Mesodermal cell (in vitro differentiated cells): ENCODE measurements at regions not wholly inside any gene's neighbourhood (a gene's known extent, or its start where the extent isn't known, plus 50 kb on each side); places are given as distances from the start of the nearest gene placed in this dataset.

Source experiments
- H3K27ac ChIP-seq: 2 replicates; pipeline ENCODE4 v1.7.0; 2013; ENCODE audit warnings: mild to moderate bottlenecking, low read depth, low read length, moderate library complexity; ENCODE audit not compliant: severe bottlenecking
- H3K36me3 ChIP-seq: 2 replicates; pipeline ENCODE4 v1.7.1; 2013; ENCODE audit warnings: mild to moderate bottlenecking, low read length, moderate library complexity; ENCODE audit not compliant: control insufficient read depth, insufficient read depth
- H3K4me1 ChIP-seq: one replicate; pipeline ENCODE4 v1.7.1; 2013; ENCODE audit warnings: mild to moderate bottlenecking, low read length; ENCODE audit not compliant: insufficient read depth, control insufficient read depth, poor library complexity, severe bottlenecking
- H3K4me3 ChIP-seq: 2 replicates; pipeline ENCODE4 v1.7.0; 2013; ENCODE audit warnings: low read length, control low read depth, mild to moderate bottlenecking; ENCODE audit not compliant: insufficient read depth, poor library complexity, severe bottlenecking; ENCODE audit errors: extremely low read depth
- H3K9me3 ChIP-seq: 2 replicates; pipeline ENCODE4 v1.7.1; 2013; ENCODE audit warnings: mild to moderate bottlenecking, low read length, moderate library complexity; ENCODE audit not compliant: control insufficient read depth
- WGBS, 2 experiments: methylation state at CpG; one replicate each; pipeline ENCODE4 v1.1.5; 2013; ENCODE audit warnings: missing lambda C conversion rate in 2 of 2; ENCODE audit not compliant: insufficient coverage in 2 of 2; 5-methylcytosine and 5-hydroxymethylcytosine counted together

- H3K4me3 ChIP-seq: no peak overlapping the region
- H3K27ac ChIP-seq: no peak overlapping the region
- H3K36me3 ChIP-seq: no peaks in the 10 kb centered on the region
- no peaks in the 10 kb centered on the region for H3K9me3 ChIP-seq
- peaks cover 26% of the 10 kb centered on the region for H3K4me1 ChIP-seq
Observed at GRCh38 chr11:92475316-92475715, 250.7 kb downstream of the FAT3 start.

- H3K27ac ChIP-seq: no peak overlapping the region
- H3K9me3 ChIP-seq: no peaks in the 10 kb centered on the region
- no peaks in the 10 kb centered on the region for H3K36me3 ChIP-seq
- peaks cover 26% of the 10 kb centered on the region for H3K4me1 ChIP-seq
- H3K4me3 ChIP-seq: no peak overlapping the region
- WGBS, 2 experiments: 93 to 95% methylated on average over 2 of the region's 3 CpGs
Observed at GRCh38 chr11:92475819-92476218, 251.2 kb downstream of the FAT3 start.

- Histone ChIP-seq H3K9me3 (no peaks in the 10 kb centered on the region), H3K27ac (no peak overlapping the region), H3K4me3 (no peak overlapping the region), H3K36me3 (no peaks in the 10 kb centered on the region), H3K4me1 (peaks cover 22% of the 10 kb centered on the region)
- WGBS, 2 experiments: 86% methylated on average over 1 of the region's 3 CpGs
Observed at GRCh38 chr11:92477686-92478085, 253.1 kb downstream of the FAT3 start.

GRCh38 chr11:92480499-92480898, 255.9 kb downstream of the FAT3 start:
- no peak overlapping the region for H3K27ac ChIP-seq
- peaks cover 6% of the 10 kb centered on the region for H3K4me1 ChIP-seq
- no peaks in the 10 kb centered on the region for H3K9me3 ChIP-seq
- no peak overlapping the region for H3K4me3 ChIP-seq
- WGBS, 2 experiments: 88% methylated on average over 1 of the region's 1 CpG; no CpG with 5 or more reads in 1 of the 2 experiments
- no peaks in the 10 kb centered on the region for H3K36me3 ChIP-seq

- no peak overlapping the region for H3K4me3 ChIP-seq
- H3K9me3 ChIP-seq: no peaks in the 10 kb centered on the region
- WGBS, 2 experiments: 87% methylated on average over 5 to 7 of the region's 7 CpGs
- no peak overlapping the region for H3K27ac ChIP-seq
- H3K4me1 ChIP-seq: no peaks in the 10 kb centered on the region
- no peaks in the 10 kb centered on the region for H3K36me3 ChIP-seq
Observed at GRCh38 chr11:92482492-92483060, 258.0 kb downstream of the FAT3 start.

- no peaks in the 10 kb centered on the region for H3K4me1 ChIP-seq
- H3K36me3 ChIP-seq: no peaks in the 10 kb centered on the region
- no peak overlapping the region for H3K27ac ChIP-seq
- no peak overlapping the region for H3K4me3 ChIP-seq
- H3K9me3 ChIP-seq: no peaks in the 10 kb centered on the region
- WGBS, 2 experiments: no CpG with 5 or more reads among the region's 4 CpGs
Observed at GRCh38 chr11:92484570-92484969, 260.0 kb downstream of the FAT3 start.

- no peaks in the 10 kb centered on the region for H3K4me1 ChIP-seq
- H3K27ac ChIP-seq: no peak overlapping the region
- H3K9me3 ChIP-seq: no peaks in the 10 kb centered on the region
- H3K4me3 ChIP-seq: no peak overlapping the region
- no peaks in the 10 kb centered on the region for H3K36me3 ChIP-seq
- WGBS, 2 experiments: 75 to 83% methylated on average over 1 of the region's 3 CpGs
Observed at GRCh38 chr11:92489826-92490399, 265.3 kb downstream of the FAT3 start.

- H3K36me3 ChIP-seq: no peaks in the 10 kb centered on the region
- no peaks in the 10 kb centered on the region for H3K4me1 ChIP-seq
- WGBS, 2 experiments: no CpG with 5 or more reads among the region's 1 CpG
- no peak overlapping the region for H3K27ac ChIP-seq
- H3K9me3 ChIP-seq: no peaks in the 10 kb centered on the region
- H3K4me3 ChIP-seq: no peak overlapping the region
Observed at GRCh38 chr11:92492372-92492771, 267.8 kb downstream of the FAT3 start.

- H3K27ac ChIP-seq: no peak overlapping the region
- H3K36me3 ChIP-seq: no peaks in the 10 kb centered on the region
- no peaks in the 10 kb centered on the region for H3K9me3 ChIP-seq
- H3K4me3 ChIP-seq: no peak overlapping the region
- WGBS, 2 experiments: 89 to 100% methylated on average over 1 to 2 of the region's 3 CpGs
- no peaks in the 10 kb centered on the region for H3K4me1 ChIP-seq
Observed at GRCh38 chr11:92495107-92495793, 270.6 kb downstream of the FAT3 start.

GRCh38 chr11:92500453-92500852, 275.8 kb downstream of the FAT3 start:
- H3K9me3 ChIP-seq: no peaks in the 10 kb centered on the region
- H3K4me3 ChIP-seq: no peak overlapping the region
- no peak overlapping the region for H3K27ac ChIP-seq
- no peaks in the 10 kb centered on the region for H3K4me1 ChIP-seq
- no peaks in the 10 kb centered on the region for H3K36me3 ChIP-seq
- no CpG with 5 or more reads among the region's 2 CpGs for WGBS, 2 experiments

GRCh38 chr11:92501066-92501739, 276.6 kb downstream of the FAT3 start:
- Histone ChIP-seq H3K4me3 (no peak overlapping the region), H3K4me1 (no peaks in the 10 kb centered on the region), H3K9me3 (no peaks in the 10 kb centered on the region), H3K36me3 (no peaks in the 10 kb centered on the region), H3K27ac (no peak overlapping the region)
- 90 to 93% methylated on average over 2 to 3 of the region's 5 CpGs for whole genome bisulfite sequencing, 2 experiments
